GM10248 (cell line): ENCODE measurements at regions not wholly inside any gene's neighbourhood (a gene's known extent, or its start where the extent isn't known, plus 50 kb on each side); places are given as distances from the start of the nearest gene placed in this dataset.

Experiments
- CTCF ChIA-PET: fragments of 300-600 bp; sonication (Branson Sonifier 250); formaldehyde crosslinking; extraction: SDS; loops from one replicate; lab custom pipeline; 2021; ENCODE audit warnings: antibody characterized with exemption; lab: Yijun Ruan, JAX
- POLR2A ChIA-PET: fragments of 350-650 bp; sonication (Branson Sonifier 250); formaldehyde crosslinking; extraction: SDS; loops from one replicate; lab custom pipeline; 2020; ENCODE audit warnings: antibody characterized with exemption; lab: Yijun Ruan, JAX
- DNase-seq: peaks from one replicate; pipeline ENCODE4 v3.0.0; 2012; ENCODE audit errors: extremely low spot score
- CTCF ChIP-seq: IDR thresholded peaks from 2 replicates; pipeline ENCODE4 v1.5.1; 2012; ENCODE audit warnings: mild to moderate bottlenecking, low read depth; ENCODE audit errors: extremely low read depth, missing control alignments, control extremely low read depth

DNA sequence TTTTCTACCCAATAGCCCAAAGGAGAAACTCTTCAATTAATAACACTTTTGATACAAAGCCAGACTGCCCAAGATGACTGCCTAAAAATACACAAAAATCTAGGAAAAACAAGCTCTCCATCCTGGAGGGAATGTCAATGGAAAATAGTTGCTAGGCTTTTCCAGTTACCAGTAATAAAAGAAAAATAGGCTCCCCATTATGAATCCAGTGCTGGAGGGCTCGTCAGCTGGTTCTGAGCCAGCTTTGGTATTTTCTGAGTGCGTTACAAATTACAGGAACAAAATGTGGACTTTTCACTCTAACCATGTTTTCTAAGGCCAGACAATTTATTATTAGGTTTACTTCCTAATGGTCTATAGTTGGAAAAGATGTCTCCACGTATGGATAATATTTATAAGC is 414.5 kb downstream of the ACTL7B start:
- no peak for TF ChIP-seq CTCF
- POLR2A ChIA-PET: no interaction called here
- DNase-seq: no peak
- CTCF ChIA-PET: interaction anchor here (1.4 to 2.6 kb wide), 2 partner anchors 15 to 27 kb away, joined by 4 to 7 read pairs; no protein-coding TSS in a partner anchor

DNA sequence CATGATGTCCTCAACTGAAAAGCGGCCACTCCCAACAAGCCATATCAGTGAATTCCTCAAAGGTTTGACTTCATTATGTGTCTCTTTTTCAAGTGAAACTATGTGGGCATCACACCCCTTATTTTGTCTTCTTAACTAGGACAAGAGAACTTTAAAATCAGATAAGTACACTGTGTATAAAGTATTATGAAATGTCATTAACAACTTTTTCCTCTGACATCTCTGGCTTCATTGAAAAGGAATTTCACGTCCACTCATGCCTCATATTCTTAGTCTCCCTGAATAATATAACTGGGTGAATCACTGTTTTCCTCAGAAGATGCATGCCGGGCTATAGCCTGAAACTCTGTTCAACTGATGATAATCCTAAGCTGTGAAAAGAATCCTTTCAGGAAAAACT is 415.8 kb downstream of the ACTL7B start:
- no peak for TF ChIP-seq CTCF
- ChIA-PET CTCF (no interaction called here), POLR2A (no interaction called here)
- no peak for DNase-seq

- ChIA-PET CTCF (no interaction called here), POLR2A (no interaction called here)
- no peak for DNase-seq
- no peak for TF ChIP-seq CTCF
Measured at GRCh38 chr9:108437656-108438055, 418.1 kb downstream of the ACTL7B start.

DNA sequence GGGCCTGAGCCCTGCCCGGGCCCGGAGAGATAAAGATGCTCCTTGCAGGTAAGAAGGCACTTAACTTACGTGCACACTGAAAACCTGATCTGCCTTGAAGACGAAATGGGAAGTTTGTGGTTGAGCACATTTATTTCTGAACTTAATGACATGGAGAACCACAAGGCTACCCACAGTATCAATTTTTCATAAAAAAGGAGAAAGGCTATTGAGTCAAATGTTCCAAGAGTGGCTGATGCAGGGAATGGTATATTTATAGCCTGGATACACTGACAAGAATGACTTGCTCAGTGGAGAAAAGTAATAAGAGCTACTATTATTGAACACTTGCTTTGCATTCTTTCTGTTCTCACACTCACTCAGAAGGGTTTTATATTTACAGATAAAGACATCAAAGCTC is 419.3 kb downstream of the ACTL7B start:
- TF ChIP-seq CTCF: no peak
- ChIA-PET POLR2A (no interaction called here), CTCF (no interaction called here)
- no peak for DNase-seq

- DNase-seq: no peak
- ChIA-PET POLR2A (no interaction called here), CTCF (no interaction called here)
- no peak for TF ChIP-seq CTCF
Measured at GRCh38 chr9:108434502-108434901, 421.3 kb downstream of the ACTL7B start.

DNA sequence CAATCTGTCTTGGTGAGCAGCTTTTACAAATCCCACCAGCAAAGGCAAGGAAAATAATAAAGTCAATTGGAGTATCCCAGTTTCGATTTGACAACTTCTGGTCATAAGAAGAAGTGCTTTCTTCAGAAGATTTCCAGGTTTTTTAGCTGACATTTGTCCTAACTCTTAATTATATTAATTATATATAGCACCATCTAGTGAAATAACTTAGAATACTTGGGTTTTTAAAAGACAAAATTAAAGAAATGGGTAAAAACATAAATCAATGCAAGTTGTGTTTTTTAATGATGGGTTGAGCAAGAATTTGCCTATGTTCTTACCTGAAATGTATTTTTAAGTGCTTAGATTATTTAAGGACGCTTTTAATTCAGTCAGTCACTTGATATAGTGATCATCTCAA is 421.8 kb downstream of the ACTL7B start:
- DNase-seq: no peak
- POLR2A ChIA-PET: no interaction called here
- TF ChIP-seq CTCF: no peak
- CTCF ChIA-PET: no interaction called here

GRCh38 chr9:108430655-108431054 is 425.1 kb downstream of the ACTL7B start:
- ChIA-PET CTCF (no interaction called here), POLR2A (no interaction called here)
- no peak for TF ChIP-seq CTCF
- DNase-seq: no peak
